Ovary (tissue), 3 donors: ENCODE measurements at regions not wholly inside any gene's neighbourhood (a gene's known extent, or its start where the extent isn't known, plus 50 kb on each side); places are given as distances from the start of the nearest gene placed in this dataset.

ENCODE experiments used
- CTCF ChIP-seq, 3 donors: fragments of 450-650 bp in 2 of 3; fragments of 200-600 bp in 1 of 3; IDR thresholded peaks; one replicate each; pipeline versions ENCODE4 v1.5.1 to v1.8.0; 2016 to 2022; ENCODE audit warnings: antibody characterized with exemption in 3 of 3, mild to moderate bottlenecking in 1 of 3
- POLR2A ChIP-seq: fragments of 450-650 bp; IDR thresholded peaks from one replicate; pipeline ENCODE4 v1.6.1; 2017; ENCODE audit warnings: antibody characterized with exemption, mild to moderate bottlenecking, moderate library complexity
- donor health status: DM: no; HTN: no; CAD: no.

DNA sequence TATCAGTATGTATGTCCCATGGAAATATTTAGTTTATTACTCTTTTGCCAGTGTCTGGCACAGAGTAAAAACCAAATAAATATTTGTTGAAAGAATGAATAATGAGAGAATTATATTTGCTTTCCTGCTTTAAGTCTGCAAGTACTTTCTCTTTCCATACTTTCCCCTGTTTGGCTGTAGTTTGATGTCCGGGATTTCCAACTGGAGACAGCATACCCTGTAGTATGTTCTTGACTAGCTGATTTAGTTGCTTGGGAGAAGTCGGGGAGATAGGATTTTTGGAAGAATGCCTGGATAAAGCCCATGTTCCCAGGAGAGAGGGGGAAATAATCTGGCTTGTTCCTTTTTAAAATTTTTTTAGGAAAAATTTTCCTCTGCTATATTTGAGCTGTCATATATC is 516.1 kb downstream of the CCSER2 start:
- TF ChIP-seq CTCF (IDR thresholded peaks at IDR 0.05) (no peak), POLR2A (no peak)
